HepG2 (cell line): ENCODE measurements at regions not wholly inside any gene's neighbourhood (a gene's known extent, or its start where the extent isn't known, plus 50 kb on each side); places are given as distances from the start of the nearest gene placed in this dataset.

Source experiments
- ARID2 ChIP-seq: sonication (generic); formaldehyde crosslinking; IDR thresholded peaks from 2 replicates; pipeline ENCODE4 v1.8.1; 2022; ENCODE audit warnings: mild to moderate bottlenecking, missing genetic modification reagents, borderline replicate concordance
- ATF1 ChIP-seq: IDR thresholded peaks from 2 replicates; pipeline ENCODE4 v1.6.1; 2016; ENCODE audit warnings: mild to moderate bottlenecking, control low read depth
- CENPT ChIP-seq: sonication (generic); formaldehyde crosslinking; IDR thresholded peaks from 2 replicates; pipeline ENCODE4 v1.8.0; 2022; ENCODE audit warnings: low read depth, mild to moderate bottlenecking, moderate library complexity, missing genetic modification reagents
- FOXM1 ChIP-seq: sonication (generic); formaldehyde crosslinking; IDR thresholded peaks from 2 replicates; pipeline ENCODE4 v1.5.0; 2020; ENCODE audit warnings: missing genetic modification reagents
- KAT7 ChIP-seq: IDR thresholded peaks from 2 replicates; pipeline ENCODE4 v1.6.1; 2018; ENCODE audit warnings: borderline replicate concordance, missing compliant biosample characterization
- POLR2AphosphoS5 ChIP-seq: IDR thresholded peaks from 2 replicates; pipeline ENCODE4 v1.6.1; 2012; ENCODE audit warnings: low read depth, low read length
- RBAK ChIP-seq: sonication (generic); formaldehyde crosslinking; IDR thresholded peaks from 2 replicates; pipeline ENCODE4 v1.5.1; 2020; ENCODE audit warnings: mild to moderate bottlenecking, missing genetic modification reagents
- ZNF615 ChIP-seq: sonication (generic); formaldehyde crosslinking; IDR thresholded peaks from 2 replicates; pipeline ENCODE4 v1.5.0; 2020; ENCODE audit warnings: mild to moderate bottlenecking, missing genetic modification reagents, borderline replicate concordance
- ZNF891 ChIP-seq: sonication (generic); formaldehyde crosslinking; IDR thresholded peaks from 2 replicates; pipeline ENCODE4 v1.5.0; 2020; ENCODE audit warnings: mild to moderate bottlenecking, missing genetic modification reagents
- ZSCAN30 ChIP-seq: sonication (generic); formaldehyde crosslinking; IDR thresholded peaks from 2 replicates; pipeline ENCODE4 v1.5.0; 2020; ENCODE audit warnings: mild to moderate bottlenecking, missing genetic modification reagents
- TF ChIP-seq, protein P1 (sequence below): sonication (generic); formaldehyde crosslinking; IDR thresholded peaks from 2 replicates; pipeline ENCODE4 v1.5.0; 2020; ENCODE audit warnings: mild to moderate bottlenecking, missing genetic modification reagents, moderate library complexity
- TF ChIP-seq, protein P2 (sequence below), 2 experiments: IDR thresholded peaks; 2 replicates each; pipeline ENCODE4 v1.6.1; 2011 to 2012; ENCODE audit warnings: low read length in 2 of 2, borderline replicate concordance in 1 of 2, low read depth in 1 of 2, mild to moderate bottlenecking in 1 of 2, moderate library complexity in 1 of 2

DNA sequence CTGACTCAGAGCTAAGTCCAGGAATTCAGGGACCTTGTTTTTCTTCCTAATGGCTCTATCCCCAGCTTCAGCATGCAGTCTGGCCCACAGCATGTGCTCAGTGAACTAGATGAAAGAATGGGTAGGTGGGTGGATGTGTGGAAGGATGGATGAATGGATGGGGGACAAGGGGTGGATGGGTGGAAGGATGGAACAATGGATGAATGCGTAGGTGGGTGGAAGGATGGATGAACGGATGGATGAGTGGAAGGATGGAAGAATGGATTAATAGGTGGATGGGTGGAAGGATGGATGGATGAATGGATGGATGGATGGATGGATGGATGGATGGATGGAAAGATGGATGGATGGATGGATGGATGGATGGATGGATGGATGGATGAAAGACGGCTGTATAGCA, 79.7 kb upstream of the SFSWAP start:
- TF ChIP-seq CENPT (CRISPR knock-in tag) = no peak
- no peak for TF ChIP-seq ZNF891 (CRISPR knock-in tag)
- no peak for TF ChIP-seq POLR2AphosphoS5
- no peak for TF ChIP-seq ATF1 (CRISPR knock-in tag)
- no peak for TF ChIP-seq ZNF615 (CRISPR knock-in tag)
- TF ChIP-seq FOXM1 (CRISPR knock-in tag) = no peak
- TF ChIP-seq, protein P1, sequence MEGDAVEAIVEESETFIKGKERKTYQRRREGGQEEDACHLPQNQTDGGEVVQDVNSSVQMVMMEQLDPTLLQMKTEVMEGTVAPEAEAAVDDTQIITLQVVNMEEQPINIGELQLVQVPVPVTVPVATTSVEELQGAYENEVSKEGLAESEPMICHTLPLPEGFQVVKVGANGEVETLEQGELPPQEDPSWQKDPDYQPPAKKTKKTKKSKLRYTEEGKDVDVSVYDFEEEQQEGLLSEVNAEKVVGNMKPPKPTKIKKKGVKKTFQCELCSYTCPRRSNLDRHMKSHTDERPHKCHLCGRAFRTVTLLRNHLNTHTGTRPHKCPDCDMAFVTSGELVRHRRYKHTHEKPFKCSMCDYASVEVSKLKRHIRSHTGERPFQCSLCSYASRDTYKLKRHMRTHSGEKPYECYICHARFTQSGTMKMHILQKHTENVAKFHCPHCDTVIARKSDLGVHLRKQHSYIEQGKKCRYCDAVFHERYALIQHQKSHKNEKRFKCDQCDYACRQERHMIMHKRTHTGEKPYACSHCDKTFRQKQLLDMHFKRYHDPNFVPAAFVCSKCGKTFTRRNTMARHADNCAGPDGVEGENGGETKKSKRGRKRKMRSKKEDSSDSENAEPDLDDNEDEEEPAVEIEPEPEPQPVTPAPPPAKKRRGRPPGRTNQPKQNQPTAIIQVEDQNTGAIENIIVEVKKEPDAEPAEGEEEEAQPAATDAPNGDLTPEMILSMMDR (CRISPR knock-in tag) = no peak
- TF ChIP-seq, protein P2, sequence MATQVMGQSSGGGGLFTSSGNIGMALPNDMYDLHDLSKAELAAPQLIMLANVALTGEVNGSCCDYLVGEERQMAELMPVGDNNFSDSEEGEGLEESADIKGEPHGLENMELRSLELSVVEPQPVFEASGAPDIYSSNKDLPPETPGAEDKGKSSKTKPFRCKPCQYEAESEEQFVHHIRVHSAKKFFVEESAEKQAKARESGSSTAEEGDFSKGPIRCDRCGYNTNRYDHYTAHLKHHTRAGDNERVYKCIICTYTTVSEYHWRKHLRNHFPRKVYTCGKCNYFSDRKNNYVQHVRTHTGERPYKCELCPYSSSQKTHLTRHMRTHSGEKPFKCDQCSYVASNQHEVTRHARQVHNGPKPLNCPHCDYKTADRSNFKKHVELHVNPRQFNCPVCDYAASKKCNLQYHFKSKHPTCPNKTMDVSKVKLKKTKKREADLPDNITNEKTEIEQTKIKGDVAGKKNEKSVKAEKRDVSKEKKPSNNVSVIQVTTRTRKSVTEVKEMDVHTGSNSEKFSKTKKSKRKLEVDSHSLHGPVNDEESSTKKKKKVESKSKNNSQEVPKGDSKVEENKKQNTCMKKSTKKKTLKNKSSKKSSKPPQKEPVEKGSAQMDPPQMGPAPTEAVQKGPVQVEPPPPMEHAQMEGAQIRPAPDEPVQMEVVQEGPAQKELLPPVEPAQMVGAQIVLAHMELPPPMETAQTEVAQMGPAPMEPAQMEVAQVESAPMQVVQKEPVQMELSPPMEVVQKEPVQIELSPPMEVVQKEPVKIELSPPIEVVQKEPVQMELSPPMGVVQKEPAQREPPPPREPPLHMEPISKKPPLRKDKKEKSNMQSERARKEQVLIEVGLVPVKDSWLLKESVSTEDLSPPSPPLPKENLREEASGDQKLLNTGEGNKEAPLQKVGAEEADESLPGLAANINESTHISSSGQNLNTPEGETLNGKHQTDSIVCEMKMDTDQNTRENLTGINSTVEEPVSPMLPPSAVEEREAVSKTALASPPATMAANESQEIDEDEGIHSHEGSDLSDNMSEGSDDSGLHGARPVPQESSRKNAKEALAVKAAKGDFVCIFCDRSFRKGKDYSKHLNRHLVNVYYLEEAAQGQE (IDR thresholded peaks at IDR 0.05; ENCODE audit: borderline replicate concordance in 1 of 2, low read depth in 1 of 2, low read length in 2 of 2) = no peak
- TF ChIP-seq KAT7 (CRISPR knock-in tag) = no peak
- TF ChIP-seq ARID2 (CRISPR knock-in tag) = no peak
- no peak for TF ChIP-seq RBAK
- no peak for TF ChIP-seq ZSCAN30 (CRISPR knock-in tag)
